NCI-H1417 (cell line): ENCODE measurements at regions not wholly inside any gene's neighbourhood (a gene's known extent, or its start where the extent isn't known, plus 50 kb on each side); places are given as distances from the start of the nearest gene placed in this dataset.
"Not testable (repeated sequence)": the region's sequence is repeated elsewhere in the genome, so short reads cannot be mapped to it uniquely, and the experiment has no call there.

Experiments
- DNase-seq, 3 experiments: peaks; one replicate each; lab custom pipeline; 2025; lab: John Stamatoyannopoulos, UW

DNA sequence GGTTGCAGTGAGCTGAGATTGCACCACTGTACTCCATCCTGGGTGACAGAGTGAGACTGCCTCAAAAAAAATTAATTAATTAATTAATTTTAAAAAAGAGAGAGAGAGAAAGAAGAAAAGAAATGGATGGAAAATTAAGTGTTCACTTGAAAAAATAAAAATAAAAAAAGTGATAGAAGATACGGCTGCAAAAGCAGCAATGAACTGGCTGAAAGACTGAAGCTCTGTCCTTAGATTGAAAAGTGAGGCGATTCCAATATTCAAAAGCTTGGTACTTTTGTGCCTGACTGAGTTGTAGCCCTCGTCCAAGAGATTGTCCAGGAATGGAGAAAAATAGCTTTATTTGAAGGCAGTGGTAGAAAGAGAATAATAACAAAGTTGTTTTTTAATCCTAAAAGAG is 154.6 kb downstream of the ADSS2 start:
- DNase-seq = no peak

DNA sequence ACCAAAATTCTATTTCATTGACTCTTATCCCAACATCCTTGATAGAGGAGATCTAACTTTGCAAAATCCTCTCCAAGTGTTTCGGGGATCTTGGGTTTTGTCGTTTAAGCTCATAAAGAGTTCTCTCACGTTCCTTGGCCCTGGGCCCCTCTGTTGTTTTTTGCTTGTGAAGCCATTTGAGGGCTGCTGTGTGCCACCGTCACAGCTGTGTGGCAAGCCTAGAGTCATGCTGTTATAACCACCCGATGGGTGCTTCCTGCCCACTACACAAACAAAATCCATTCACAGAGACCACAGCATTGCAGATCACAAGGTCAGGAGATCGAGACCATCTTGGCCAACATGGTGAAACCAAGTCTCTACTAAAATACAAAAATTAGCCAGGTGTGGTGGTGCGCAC is 154.1 kb downstream of the ADSS2 start:
- DNase-seq = no peak

DNA sequence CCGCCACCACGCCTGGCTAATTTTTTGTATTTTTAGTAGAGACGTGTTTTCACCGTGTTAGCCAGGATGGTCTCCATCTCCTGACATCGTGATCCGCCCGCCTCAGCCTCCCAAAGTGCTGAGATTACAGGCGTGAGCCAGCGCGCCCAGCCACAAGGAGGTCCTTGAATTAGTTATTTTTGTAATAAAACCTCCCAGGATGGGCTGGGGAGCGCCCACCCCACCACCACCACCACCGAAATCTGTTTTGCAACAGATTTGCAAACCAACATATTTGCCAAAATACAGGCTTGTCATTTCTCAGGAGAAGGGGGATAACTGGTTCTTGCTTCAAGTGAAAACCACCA is 151.7 kb downstream of the ADSS2 start:
- DNase-seq = not testable (repeated sequence)

DNA sequence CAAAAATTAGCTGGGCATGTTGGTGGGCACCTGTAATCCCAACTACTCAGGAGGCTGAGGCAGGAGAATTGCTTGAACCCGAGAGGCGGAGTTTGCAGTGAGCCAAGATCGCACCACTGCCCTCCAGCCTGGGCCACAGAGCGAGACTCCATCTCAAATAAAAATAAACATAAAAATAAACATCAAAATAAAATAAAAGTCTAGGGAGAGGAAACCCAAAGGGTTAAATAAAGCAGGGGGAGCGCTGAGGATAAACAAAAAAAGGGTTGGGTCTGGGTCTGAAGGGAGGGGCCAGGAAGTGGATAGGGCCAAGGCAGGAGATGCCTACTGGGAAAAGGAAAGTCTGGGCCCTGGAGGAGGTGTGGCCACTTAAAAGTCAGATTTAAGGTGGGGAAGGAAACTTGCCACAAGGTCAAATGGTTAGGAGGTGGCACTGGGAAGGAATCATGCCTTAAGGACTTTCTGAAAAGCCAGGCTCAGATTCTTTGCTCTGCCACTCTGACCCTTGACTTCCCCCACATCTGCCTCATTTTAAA is 150.0 kb downstream of the ADSS2 start:
- no peak for DNase-seq

DNA sequence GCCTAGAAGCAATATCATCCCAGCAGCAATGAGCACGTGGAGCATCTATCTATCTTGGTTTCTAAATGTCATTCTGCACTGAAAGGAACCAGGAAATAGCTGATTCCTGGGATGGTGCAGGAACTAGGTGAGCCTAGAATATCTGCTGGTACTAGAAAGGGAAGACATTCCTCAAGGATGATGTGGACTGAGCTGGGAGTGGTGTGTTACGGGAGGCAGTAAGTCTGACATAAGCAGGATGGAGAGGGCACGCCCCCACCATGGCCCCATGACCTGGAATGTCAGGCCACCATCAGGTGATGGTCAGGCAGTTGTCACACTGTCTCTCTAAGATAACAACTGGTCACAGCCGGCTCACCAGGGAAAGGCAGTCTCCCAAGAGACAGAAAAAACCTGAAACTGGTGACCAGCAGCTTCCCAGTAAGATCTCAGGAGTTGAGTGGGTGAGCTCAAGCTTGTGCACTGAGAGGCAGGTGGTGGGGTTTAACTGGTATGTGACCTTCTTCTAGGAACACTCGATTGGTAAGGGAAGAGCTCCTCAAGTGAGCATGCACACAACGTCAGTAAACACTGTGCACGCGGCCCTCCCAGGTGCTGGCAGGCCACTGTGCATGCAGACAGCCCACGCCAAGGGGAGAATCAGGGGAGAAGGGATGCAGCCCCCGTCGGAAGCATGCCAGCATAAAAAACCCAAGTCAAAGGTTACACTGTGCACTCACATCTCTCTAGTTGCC is 148.7 kb downstream of the ADSS2 start:
- DNase-seq = peak in 1 of 3 experiments; percentile 16

DNA sequence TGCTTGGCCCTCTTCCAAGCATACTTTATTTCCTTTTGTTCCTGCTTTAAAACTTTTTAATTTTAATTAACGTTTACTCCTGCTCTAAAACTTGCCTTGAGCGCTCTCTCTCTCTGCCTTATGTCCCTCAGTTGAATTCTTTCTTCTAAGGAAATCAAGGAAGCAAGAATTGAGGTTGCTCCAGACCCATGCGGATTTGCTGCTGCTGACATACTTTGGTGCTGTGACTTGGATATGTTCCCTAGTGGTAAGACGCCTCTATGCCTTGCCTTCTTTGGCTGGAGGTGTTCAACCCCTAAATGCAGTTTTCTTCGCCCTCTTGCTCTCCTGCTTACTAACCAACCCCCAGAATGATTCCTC is 148.1 kb downstream of the ADSS2 start:
- DNase-seq = no peak

DNA sequence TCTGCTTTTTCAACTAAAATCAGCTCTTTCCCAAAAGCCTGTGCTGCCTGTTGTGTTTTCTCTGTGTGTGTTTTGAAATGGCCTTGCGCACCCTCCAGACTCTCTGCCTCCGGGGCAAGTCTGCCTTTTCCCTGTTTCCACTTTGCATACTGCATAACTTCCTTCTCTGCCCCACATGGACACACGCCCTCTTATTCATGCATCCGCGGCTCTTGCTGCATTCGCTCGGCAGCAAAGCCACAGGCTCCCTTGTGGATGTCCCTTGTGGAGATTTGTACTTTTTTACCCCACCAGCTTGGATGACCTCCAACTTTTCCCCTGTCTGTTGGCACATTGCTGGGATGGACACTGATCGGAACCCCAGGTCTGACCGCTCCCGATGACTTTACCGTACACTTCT is 147.6 kb downstream of the ADSS2 start:
- no peak for DNase-seq

DNA sequence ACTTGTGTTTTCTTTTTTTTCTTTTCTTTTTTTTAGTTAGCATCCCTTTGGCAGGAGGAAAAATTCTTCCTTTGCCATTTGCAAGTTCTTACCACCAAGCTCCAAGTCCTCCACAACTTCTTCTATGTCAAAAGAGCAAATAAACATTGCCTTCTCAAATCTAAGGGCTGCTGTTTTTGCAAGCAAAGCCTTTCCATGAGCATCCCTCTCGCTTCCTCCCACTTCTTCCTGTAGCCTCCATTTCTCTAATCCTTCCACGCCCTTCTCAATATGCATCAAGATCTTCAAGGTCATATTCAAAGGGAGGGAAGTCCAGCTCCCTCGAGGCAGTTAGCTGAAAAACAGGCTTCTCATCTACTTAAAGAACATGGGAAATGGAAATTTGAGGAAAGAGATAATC is 147.1 kb downstream of the ADSS2 start:
- no peak for DNase-seq

DNA sequence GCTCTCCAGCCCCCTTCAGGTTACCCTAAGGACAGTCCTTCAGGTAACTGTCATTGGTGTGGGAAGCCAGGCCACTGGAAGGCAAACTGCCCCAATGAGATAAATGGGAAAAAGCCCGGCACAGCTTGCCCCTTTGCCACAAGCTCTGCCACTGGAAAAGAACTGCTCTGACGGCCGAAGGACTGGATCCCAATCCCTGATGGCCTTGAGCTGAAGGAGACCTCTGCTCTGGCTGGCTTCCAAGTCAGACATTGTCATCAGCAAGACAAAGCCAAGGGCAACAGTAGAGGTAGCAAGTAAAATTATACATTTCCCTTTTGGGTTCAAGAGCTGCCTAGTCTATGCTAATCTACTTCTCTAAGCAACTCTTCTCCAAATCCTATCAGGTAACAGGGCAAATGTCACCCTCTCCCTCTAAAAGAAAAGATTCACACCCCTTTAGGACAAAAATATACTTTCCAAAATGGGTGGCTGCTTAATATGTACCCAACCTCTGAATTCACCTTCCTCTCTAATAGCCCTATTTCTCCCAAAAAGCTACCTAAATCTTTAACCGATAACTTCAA is 145.8 kb downstream of the ADSS2 start:
- DNase-seq = no peak

DNA sequence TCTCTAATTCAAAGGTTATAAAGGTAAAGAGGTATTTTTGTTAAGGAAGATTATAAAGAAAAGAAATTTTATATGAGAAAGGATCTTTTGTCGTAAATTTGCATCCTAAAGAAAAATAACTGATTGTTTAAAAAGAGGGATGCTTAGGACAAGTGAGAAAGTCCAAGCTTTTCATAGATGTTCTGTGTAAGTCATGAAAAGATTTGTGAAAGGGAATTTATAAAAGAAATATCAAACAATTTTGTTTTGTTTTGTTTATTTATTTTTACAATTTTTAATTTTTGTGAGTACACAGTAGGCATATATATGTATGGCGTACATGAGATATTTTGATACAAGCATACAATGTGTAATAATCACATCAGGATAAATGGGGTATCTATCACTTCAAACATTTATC is 145.2 kb downstream of the ADSS2 start:
- DNase-seq = no peak

DNA sequence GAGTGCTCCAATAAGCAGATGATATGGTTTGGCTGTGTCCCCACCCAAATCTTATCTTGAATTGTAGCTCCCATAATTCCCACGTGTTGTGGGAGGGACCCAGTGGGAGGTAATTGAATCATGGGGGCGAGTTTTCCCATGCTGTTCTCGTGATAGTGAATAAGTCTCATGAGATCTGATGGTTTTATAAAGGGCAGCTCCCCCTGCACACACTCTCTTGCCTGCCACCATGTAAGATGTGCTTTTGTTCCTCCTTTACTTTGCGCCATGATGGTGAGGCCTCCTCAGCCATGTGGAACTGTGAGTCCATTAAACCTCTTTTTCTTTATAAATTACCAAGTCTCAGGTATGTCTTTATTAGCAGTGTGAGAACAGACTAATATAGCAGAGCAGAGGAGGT is 142.5 kb downstream of the ADSS2 start:
- DNase-seq = not testable (repeated sequence)

DNA sequence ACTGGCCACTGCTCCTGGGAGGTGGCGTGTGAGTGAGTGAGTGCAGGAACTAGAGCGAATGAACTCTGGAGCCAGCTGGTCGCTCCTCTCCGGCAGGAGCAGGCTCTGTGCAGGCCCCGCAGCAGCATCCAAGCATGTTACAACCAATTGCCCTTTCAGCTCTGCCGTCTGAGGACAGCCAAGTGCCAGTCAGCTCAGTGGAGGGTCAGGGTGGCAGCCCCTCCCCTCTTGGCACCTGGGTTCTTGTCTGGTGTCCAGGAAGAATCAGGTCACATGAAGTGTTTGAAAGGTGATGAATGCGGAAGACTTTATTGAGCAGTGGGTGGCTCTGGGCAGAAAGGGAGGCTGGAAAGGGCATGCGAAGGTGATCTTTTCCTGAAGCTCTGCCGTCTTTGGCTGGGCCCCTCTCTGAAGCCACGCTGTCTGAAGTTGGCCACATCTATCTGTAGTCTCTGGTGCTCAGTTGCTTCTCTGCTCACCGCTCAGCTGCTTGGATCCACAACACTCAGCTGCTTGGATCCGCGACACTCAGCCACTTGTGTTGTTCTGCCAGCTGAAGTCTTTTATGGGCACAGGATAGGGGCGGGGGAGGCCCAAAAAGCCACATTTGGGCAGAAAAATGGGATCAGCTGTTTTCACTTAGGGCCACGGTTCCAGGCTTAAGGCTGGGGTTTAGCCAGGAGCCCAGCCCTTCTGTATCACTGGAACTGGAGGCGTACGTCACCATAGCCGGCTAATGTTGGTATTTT is 139.8 kb downstream of the ADSS2 start:
- no peak for DNase-seq

DNA sequence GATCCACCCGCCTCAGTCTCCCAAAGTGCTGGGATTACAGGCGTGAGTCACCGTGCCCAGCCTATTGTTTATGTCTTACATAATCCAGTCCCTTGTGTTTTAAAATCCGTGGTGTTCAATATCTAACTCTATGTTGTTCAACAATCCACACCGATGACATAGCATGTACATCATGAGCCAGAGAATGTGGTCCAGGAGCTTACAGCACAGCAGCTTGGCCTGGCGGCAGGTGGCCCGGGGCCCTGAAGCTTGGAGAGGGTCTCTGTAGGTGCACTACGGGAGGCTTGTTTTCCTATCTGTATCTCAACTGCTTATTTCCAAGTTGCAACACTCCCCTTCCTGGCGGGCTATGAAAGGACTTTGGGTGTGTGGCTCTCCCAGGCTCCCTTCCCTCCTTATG is 138.4 kb downstream of the ADSS2 start:
- DNase-seq = no peak

DNA sequence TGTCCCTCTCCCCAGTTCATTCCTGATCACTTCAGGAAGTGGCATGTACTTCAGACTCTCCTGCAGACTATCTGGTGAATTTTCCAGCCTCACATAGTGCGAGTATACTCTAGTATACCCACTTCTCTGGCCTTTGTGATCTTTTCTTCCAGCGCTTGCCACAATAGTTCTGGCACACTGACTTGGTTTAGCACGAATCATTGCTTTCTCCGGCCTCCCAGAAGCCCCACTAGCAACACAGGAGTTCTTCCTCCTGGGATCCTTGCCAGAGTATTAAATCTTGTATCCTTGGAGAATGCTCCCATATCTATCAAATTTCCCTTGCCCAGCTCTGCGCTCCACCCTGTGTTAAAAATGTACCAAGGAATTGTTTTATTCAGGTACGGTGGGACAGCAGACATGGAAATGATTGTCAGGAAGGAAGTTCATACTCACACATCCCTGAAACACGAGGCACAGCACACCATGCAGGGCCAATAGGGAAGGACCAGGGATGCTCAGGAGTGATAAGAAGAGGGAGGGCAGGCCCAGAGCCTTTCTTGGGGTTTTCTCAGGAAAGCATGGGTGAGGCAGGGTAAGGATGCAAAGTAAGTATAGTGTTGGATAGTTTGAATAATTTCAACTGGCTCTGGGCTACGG is 136.7 kb downstream of the ADSS2 start:
- no peak for DNase-seq

DNA sequence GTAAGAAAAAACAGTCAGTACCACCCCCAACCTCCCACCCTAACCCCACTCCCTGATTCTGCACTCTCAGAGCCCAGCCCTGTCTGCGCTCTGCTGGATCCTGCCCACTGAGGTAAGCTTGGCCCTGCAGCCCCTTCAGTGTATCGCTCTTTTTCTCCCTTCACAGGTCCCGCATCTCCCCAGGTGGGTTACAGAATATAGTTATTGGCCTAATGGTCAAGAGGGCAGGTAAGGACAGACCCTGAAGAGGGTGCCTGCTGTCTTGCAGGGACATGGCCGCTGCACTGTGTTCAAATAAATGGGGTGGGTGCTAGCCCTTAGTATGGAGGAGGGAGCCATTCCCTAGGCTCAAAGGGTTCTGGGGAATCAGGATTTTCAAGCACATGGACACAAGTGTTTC is 135.7 kb downstream of the ADSS2 start:
- no peak for DNase-seq

DNA sequence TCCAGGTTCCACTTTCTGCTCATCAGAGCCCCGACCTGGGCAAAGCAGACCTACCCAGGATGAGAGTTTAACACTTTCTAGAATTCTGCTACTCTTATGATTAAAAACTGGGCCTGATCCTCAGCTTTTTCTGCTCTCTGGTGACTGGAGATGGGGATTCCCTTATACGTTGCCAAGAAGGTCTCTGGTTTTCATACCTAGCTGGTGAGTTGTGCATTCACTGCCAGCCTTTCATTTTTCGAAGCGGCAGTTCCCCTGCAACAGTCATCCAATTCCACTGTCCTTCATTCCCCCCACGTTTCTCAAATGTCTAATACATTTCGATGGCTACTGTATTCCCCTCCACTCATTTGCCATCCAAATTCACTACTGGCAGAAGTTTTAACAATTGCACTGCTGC is 135.3 kb downstream of the ADSS2 start:
- no peak for DNase-seq

DNA sequence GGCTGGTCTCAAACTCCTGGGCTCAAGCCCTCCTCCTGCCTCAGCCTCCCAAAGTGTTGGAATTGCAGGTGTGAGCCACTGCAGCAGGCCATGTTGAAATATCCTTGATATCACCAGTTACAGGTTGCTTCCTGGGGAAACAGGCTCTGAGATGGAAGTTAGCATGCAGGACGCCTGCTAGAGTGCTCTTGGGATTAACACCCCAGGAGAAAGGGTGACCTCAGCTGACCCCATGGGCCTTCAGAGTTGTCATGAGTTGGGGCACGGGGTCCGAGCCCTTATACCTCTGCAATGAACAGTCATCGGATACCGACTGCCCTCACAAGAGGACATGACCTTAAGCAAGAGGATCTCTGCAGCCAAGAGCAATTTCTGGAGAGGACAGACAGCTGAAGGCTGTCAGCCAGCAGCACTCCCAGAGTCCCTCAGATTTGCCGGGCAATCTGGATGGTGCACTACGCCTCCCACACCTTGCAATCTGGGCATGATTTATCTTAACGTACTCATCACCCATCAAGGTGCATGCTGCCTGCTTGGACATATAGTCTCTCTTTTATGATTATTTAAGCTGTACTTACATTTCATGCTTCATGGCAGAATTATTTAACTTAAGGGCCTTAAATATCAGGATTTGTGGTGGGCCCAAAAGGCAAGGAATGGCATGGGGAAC is 134.6 kb downstream of the ADSS2 start:
- DNase-seq = no peak

DNA sequence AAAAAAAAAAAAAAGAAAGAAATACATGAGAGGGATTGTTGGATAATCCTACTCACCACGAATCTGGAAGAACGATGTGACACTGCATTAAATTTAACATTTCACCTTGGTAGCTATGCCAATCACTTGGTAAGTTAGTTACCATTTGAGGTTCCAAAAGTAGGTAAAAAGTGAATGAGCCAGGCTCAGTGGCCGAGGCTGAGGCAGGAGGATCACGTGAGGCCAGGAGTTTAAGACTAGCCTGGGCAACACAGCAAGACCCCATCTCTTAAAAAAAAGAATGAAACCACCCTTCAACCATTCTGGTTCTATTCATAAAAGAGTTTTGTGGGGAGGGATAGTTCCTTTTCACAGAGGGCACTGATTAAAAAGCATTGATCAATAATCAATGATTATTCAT is 133.6 kb downstream of the ADSS2 start:
- DNase-seq = no peak

DNA sequence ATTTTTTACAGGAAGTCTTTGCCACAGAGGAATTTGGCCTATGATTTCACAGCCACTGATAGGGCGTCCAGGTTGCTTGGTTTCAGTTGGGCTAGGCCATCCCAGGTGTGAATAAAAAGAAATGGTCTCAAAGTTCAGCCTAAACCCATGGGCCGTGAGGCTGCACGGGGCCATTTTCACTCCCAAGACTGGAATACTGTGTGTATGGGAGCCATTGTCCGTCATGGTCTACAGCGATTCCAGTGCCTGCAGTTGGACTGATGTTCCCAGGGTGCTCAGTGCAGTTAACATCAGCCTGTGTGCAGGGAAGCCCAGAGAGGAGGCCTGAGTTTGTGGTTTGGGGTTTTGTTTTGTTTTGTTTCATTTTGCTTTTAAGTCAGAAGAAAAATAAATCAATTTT is 133.2 kb downstream of the ADSS2 start:
- DNase-seq = no peak

DNA sequence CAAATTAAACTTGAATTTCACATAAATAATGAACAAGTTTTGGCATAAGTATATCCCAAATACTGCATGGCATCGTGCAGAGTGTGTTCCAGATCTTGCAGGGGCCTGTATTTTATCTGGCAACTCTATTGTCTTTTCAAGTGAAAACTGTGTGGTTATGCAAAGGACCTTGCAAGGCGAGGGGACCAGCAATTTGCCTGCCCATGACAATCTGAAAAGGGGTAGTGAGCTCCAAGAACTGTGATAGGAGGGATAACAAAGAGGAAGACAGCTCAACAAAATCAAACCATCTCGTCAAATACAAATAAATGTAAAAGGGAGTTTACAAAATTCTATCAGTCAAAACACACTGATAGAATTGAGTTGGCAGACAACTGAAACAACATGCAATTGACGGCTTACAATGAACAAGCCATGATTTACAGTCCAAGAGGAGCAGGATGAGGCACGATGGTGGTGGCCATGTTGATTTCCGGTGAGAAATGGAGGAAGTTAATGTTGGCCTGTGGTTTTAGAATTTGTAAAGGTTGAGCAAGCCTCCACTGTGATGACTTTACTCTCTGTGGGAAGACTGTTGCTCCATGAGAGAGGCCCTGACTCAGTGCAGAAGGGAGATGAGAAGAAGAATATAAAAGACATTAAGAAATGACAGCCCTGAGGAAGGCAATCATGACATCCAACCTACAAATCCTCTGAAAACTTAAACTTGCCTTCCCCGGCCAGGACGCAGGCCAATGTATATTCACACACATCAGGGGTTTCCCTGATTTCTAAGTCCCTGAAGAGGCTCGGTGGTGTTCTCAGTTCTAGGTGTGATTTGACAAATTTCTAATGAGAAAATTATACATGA is 132.2 kb downstream of the ADSS2 start:
- DNase-seq = no peak

DNA sequence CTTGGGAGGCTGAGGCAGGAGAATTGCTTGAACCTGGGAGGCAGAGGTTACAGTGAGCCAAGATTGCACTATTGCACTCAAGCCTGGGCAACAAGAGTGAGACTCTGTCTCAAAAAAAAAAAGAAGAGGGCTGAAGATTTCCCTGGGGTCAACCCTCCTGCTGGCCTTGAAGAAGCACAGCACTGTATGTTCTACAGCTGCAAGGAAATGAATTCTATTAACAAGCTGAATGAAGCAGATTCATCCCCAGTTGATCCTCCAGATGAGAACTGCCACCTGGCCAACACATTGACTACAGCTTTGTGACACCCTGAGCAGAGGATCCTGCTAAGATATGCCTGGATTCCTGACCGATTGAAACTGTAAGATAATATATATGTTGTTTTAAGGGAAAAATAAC is 129.5 kb downstream of the ADSS2 start:
- no peak for DNase-seq
